Nephron progenitor cell (in vitro differentiated cells): ENCODE measurements at regions not wholly inside any gene's neighbourhood (a gene's known extent, or its start where the extent isn't known, plus 50 kb on each side); places are given as distances from the start of the nearest gene placed in this dataset.
A peak's percentile ranks its signal among the peaks of the same experiment; 100 is the strongest.

Experiments
- DNase-seq: peaks from one replicate; pipeline ENCODE4 v3.0.0; 2021
- H3K27ac Mint-ChIP-seq: 2 replicates; pipeline ENCODE4 v1.8.0; 2021; ENCODE audit warnings: mild to moderate bottlenecking, moderate library complexity, mixed read lengths
- H3K27me3 Mint-ChIP-seq: 2 replicates; pipeline ENCODE4 v1.8.0; 2021; ENCODE audit warnings: mild to moderate bottlenecking, low read depth, mixed read lengths; ENCODE audit not compliant: poor library complexity
- H3K36me3 Mint-ChIP-seq: 2 replicates; pipeline ENCODE4 v1.8.0; 2021; ENCODE audit warnings: low read depth, mixed read lengths
- H3K4me1 Mint-ChIP-seq: 2 replicates; pipeline ENCODE4 v1.8.0; 2021; ENCODE audit warnings: mixed read lengths
- H3K4me3 Mint-ChIP-seq: 2 replicates; pipeline ENCODE4 v1.8.0; 2021; ENCODE audit warnings: mild to moderate bottlenecking, moderate library complexity, mixed read lengths
- H3K9me3 Mint-ChIP-seq: 2 replicates; pipeline ENCODE4 v1.8.0; 2021; ENCODE audit warnings: mild to moderate bottlenecking, moderate library complexity, mixed read lengths
- TF ChIP-seq, protein P1 (sequence below): fragments of 200-600 bp; sonication (generic); IDR thresholded peaks from 2 replicates; pipeline ENCODE4 v1.5.0; 2021; ENCODE audit warnings: antibody characterized with exemption

DNA sequence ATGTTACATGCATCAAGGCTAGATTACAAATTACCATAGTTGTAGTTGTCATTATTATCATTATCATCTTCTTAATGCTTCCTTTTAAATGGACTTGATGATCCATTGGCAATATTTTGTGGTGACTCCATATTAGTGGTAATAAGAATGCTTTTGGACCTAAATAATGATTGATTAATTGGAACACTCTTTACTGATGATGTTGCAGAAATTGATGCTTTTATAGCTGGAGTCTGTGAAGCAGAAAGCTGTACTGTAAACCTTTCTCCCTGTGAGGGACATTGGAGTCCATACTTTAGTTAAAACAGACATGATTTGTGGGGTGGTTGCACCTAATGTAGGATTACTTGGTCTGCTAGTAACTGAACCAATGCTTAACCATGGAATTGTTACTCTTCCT, 190.4 kb downstream of the ATXN7L3B start:
- Mint-ChIP-seq H3K27me3 (no peaks in the 10 kb centered on the region), H3K27ac (no peak overlapping the region), H3K4me3 (no peak overlapping the region), H3K9me3 (no peaks in the 10 kb centered on the region), H3K4me1 (peaks cover 8% of the 10 kb centered on the region), H3K36me3 (no peaks in the 10 kb centered on the region)
- no peak for DNase-seq
- TF ChIP-seq, protein P1, sequence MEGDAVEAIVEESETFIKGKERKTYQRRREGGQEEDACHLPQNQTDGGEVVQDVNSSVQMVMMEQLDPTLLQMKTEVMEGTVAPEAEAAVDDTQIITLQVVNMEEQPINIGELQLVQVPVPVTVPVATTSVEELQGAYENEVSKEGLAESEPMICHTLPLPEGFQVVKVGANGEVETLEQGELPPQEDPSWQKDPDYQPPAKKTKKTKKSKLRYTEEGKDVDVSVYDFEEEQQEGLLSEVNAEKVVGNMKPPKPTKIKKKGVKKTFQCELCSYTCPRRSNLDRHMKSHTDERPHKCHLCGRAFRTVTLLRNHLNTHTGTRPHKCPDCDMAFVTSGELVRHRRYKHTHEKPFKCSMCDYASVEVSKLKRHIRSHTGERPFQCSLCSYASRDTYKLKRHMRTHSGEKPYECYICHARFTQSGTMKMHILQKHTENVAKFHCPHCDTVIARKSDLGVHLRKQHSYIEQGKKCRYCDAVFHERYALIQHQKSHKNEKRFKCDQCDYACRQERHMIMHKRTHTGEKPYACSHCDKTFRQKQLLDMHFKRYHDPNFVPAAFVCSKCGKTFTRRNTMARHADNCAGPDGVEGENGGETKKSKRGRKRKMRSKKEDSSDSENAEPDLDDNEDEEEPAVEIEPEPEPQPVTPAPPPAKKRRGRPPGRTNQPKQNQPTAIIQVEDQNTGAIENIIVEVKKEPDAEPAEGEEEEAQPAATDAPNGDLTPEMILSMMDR, result no peak

DNA sequence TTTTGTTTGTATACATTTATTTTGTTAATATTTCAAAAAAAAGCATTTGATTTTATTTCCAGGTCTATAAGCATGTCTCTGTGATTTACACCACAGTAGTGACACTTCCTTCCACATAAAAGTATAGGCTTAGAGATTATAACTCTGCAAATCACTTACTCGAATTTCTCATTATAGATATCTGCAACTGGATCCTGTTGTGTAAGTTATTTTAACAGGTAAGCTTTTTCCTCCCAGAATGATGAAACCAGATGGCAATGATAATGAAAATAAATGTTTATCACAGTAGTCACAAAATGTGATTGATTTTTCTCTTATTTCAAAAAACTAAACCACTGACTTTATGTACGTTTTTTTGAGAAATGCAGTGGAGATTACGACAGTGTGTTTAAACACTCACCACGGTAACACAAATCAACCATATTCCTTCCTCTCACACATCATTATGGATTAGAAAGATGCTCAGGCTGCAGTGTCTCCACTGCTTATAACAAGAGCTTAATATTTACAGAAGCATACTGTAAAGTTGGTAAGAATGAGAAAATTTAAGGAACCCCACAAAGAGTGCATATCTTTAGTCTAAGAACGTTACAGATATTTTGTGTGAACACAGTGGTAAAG, 194.6 kb downstream of the ATXN7L3B start:
- TF ChIP-seq, protein P1, result no peak
- no peak for DNase-seq
- Mint-ChIP-seq H3K4me1 (peaks cover 11% of the 10 kb centered on the region), H3K36me3 (no peaks in the 10 kb centered on the region), H3K9me3 (no peaks in the 10 kb centered on the region), H3K27ac (peak overlapping the region; percentile 48), H3K4me3 (no peak overlapping the region), H3K27me3 (no peaks in the 10 kb centered on the region)

DNA sequence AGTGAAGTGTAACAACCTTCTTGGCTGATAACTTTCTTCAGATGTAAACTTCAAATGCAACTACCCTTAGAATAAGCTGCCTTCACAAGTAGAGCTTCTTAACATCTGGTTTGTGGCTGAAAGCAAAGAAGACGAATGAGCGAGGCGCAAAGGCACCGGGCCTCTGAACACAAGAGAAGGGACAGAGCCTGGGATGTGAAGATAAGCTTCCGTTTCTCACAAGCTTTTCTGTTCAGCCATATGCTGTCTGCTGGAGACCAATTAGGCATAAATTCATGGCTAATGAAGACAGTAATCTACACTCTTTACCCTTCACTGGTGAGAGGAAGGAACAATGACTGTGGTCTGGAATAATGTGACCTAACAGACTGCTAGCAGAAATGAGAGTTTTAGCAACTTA, 195.2 kb downstream of the ATXN7L3B start:
- peak overlapping the region; percentile 48 for H3K27ac Mint-ChIP-seq
- H3K9me3 Mint-ChIP-seq, result no peaks in the 10 kb centered on the region
- H3K36me3 Mint-ChIP-seq, result no peaks in the 10 kb centered on the region
- TF ChIP-seq, protein P1, result no peak
- no peak for DNase-seq
- H3K4me3 Mint-ChIP-seq, result no peak overlapping the region
- peaks cover 11% of the 10 kb centered on the region for H3K4me1 Mint-ChIP-seq
- no peaks in the 10 kb centered on the region for H3K27me3 Mint-ChIP-seq

DNA sequence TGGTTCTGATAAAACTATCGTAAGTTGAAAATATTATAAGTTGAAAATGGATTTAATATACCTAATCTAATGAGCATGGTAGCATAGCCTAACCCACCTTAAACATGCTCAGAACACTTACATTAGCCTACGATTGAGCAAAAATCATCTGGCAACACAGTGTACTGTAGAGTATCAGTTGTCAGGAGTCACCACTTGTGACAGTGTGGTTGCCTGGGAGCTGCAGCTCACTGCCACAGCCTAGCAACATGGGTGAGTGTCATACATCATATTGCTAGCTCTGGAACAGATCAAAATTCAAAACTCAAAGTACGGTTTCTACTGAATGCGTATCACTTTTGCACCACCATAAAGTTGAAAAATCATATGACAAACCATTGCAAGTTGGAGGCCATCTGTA, 203.5 kb downstream of the ATXN7L3B start:
- Mint-ChIP-seq H3K4me1 (no peaks in the 10 kb centered on the region), H3K27me3 (no peaks in the 10 kb centered on the region), H3K27ac (no peak overlapping the region), H3K4me3 (no peak overlapping the region), H3K9me3 (no peaks in the 10 kb centered on the region), H3K36me3 (no peaks in the 10 kb centered on the region)
- DNase-seq, result no peak
- TF ChIP-seq, protein P1, result no peak

DNA sequence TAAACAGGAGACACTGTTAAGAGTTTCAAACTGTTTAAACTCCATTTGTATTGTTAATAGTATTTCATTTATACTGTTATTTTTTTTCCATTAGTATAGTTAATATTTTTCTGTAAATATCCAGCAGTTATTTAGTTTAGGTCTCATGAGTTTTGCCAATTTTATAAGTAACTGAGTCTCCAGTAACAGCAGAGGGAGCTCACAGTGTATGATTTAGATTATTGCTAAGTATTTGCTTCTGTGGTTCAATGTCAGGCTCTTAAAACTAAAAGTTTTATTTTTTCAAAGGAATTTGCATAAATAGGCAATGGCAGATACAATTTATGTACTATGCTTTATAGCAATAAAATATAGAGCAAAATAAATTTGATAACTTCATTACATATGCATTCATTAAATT, 209.7 kb downstream of the ATXN7L3B start:
- no peaks in the 10 kb centered on the region for H3K27me3 Mint-ChIP-seq
- no peak overlapping the region for H3K27ac Mint-ChIP-seq
- no peak overlapping the region for H3K4me3 Mint-ChIP-seq
- no peak for DNase-seq
- peaks cover 3% of the 10 kb centered on the region for H3K9me3 Mint-ChIP-seq
- no peaks in the 10 kb centered on the region for H3K4me1 Mint-ChIP-seq
- TF ChIP-seq, protein P1, result no peak
- H3K36me3 Mint-ChIP-seq, result no peaks in the 10 kb centered on the region

DNA sequence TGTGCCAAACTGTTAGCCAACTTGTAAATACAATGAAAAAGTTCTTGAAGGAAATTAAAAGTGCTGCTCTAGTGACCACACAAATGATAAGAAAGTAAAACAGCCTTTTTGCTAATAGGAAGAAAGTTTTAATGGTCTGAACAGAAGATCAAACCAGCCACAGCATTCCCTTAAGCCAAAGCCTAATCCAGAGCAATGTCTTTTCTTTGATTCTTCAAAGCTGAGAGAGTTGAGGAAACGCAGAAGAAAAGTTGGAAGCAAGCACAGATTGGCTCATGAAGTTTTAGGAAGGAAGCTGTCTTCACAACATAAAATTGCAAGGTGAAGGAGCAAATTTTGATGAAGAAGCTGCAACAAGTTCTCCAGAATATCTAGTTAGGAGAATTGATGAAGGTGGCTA, 213.8 kb downstream of the ATXN7L3B start:
- DNase-seq, result no peak
- H3K36me3 Mint-ChIP-seq, result no peaks in the 10 kb centered on the region
- H3K27me3 Mint-ChIP-seq, result no peaks in the 10 kb centered on the region
- no peak overlapping the region for H3K4me3 Mint-ChIP-seq
- no peak overlapping the region for H3K27ac Mint-ChIP-seq
- peaks cover 3% of the 10 kb centered on the region for H3K9me3 Mint-ChIP-seq
- TF ChIP-seq, protein P1, result no peak
- no peaks in the 10 kb centered on the region for H3K4me1 Mint-ChIP-seq
